ENCODE measurements at regions not wholly inside any gene's neighbourhood (a gene's known extent, or its start where the extent isn't known, plus 50 kb on each side); places are given as distances from the start of the nearest gene placed in this dataset.
"Not testable (repeated sequence)": the region's sequence is repeated elsewhere in the genome, so short reads cannot be mapped to it uniquely, and the experiment has no call there.

DNA sequence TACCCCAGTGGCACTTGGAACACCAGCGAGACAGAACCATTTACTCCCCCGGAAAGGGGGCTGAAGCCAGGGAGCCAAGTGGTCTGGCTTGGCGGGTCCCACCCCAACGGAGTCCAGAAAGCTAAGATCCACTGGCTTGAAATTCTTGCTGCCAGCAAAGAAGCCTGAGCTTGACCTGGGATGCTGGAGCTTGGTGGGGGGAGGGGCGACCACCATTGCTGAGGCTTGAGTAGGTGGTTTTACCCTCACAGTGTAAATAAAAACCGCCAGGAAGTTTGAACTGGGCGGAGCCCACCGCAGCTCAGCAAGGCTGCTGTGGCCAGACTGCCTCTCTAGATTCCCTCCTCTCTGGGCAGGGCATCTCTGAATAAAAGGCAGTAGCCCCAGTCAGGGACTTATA is 62.8 kb downstream of the RPS24 start:
- not testable (repeated sequence) for DNase-seq

DNA sequence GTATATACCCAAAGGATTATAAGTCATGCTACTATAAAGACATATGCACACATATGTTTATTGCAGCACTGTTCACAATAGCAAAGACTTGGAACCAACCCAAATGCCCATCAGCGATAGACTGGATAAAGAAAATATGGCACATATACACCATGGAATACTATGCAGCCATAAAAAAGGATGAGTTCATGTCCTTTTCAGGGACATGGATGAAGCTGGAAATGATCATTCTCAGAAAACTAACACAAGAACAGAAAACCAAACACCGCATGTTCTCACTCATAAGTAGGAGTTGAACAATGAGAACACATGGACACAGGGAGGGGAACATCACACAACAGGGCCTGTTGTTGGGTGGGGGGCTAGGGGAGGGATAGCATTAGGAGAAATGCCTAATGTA is 68.9 kb downstream of the RPS24 start:
- not testable (repeated sequence) for DNase-seq

DNA sequence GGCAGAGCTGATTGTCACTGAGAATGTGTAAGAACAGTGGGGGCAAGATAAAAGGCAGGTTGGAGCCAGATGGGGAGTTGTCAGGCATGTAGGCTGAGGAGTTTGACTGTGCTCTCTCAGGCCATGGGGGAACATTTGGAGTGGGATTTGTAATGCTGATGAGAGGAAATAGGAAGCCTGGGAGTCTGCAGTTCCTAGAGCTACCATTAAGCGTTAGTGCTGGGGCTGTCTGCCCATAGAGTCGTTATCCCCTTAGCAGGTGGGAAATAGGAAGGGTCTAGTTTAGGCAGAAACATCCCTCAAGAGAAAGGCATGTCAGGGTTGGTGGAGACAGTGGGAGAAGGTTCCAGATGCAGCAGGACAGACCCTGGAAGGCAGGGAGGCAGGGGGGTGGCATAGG is 75.5 kb downstream of the RPS24 start:
- no peak for DNase-seq

DNA sequence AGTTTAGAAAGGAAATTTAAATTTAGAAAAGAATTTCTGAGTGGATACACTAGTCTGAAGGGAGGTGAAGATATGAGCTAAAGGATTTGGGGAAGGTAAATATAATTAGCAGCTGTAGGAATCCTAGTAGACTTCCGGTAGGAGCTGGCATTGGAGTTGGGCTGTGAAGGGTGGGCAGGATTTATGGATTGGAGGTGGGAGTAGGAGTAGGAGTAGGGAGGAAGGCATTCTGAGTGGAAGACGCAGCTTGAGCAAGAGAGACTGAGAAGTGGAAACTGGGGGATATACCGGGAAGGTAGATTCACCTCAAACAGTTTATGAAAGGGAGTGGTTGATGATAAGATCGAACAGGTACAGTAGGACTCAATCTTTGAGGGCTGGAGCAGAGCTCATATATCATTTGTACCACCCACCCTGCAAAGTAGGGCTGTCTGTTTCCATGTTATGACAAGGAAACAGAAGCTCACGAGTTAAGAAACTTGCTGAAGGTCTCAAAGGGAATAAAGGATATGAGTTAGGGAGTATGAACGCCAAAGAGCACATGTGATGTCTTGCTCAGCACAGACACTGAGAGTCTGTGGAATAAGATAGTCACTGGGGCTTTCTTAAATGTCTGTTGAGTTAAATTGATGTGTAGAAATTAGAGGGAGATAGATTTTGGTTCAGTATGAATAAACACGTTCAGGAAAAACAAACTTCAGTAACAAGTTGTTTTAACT is 81.6 kb downstream of the RPS24 start:
- DNase-seq = no peak

DNA sequence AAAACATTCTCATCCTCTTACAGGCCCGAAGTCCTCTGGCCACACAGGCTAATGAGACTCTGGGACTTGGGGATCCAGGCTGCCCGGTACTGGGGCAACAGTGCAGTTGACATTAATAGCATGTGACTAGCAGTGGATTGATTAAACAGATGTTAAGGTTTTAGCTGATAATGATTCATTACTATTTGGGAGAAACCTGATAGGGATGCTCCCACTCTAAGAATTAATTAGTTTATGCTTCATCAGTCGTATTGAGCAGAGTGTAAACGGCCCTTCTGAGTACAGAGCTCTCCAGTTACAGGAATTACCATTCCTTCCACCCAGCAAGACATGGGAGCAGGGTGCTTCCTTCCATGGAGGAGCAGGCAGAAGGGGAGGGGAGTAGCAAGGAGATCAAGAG is 82.7 kb downstream of the RPS24 start:
- no peak for DNase-seq

DNA sequence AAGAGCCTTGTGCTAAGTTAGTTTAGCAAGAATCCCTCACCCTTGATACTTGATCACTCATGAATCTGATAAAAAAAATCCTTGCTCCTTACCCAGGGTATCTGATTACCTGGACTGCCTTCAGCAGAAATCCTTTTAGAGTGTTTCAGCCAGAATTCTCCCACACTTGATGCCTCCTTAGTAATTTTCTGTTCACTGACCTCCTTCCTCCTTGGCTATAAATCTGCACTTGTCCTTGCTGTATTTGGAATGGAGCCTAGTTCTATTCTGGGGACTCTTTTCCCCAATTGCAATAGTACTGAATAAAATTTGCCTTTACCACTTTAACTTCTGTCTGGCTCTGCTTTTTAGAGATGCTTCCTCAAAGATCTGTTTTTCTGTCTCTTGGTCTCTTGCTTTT is 84.9 kb downstream of the RPS24 start:
- no peak for DNase-seq

DNA sequence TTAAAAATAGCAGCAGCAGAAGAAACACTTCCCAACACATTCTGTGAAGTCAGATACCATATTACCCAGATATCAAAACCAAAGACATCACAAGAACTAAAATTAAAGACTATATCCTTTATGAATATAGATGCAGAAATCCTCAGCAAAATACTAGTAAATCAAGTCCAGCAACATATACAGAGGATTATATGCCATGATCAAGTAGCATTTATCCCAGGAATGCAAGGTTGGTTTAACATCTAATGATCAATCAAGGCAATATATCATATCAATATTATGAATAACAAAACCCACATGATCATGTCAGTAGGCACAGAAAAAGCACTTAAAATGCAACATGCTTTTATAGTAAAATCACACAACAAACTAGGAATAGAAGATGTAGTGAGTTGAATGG is 88.1 kb downstream of the RPS24 start:
- DNase-seq = no peak

DNA sequence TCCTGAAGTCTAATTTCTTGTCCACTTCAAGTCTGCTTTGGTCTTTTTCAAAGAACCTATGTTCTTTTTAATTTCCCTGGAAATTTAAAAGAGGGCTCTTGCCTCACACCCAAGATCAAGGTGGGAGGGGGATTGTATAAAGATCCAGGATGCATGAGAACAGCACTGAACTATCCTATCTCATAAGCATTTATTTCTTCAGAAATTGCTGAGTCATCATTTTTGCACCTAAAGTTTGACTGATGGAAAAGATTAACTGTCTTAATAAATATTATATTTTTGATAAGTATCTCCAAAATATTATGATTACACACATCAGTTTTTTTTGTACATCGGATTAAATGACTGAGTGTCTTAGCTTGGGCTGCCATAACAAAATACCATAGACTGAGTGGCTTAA is 90.5 kb downstream of the RPS24 start:
- no peak for DNase-seq

DNA sequence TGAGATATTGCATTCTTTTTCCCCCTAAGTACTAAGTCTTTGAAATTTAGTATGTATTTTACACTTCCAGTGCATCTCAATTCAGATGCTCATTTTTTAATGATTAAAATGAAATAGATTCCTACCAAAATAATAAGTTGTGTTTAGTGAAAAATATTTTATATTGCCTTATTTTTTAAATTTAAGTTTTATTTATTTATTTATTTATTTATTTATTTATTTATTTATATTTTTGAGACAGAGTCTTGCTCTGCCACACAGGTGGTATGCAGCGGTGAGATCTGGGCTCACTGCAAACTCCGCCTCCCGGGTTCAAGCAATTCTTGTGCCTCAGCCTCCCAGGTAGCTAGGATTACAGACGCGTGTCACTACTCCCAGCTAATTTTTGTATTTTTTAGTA is 95.5 kb downstream of the RPS24 start:
- DNase-seq = no peak

DNA sequence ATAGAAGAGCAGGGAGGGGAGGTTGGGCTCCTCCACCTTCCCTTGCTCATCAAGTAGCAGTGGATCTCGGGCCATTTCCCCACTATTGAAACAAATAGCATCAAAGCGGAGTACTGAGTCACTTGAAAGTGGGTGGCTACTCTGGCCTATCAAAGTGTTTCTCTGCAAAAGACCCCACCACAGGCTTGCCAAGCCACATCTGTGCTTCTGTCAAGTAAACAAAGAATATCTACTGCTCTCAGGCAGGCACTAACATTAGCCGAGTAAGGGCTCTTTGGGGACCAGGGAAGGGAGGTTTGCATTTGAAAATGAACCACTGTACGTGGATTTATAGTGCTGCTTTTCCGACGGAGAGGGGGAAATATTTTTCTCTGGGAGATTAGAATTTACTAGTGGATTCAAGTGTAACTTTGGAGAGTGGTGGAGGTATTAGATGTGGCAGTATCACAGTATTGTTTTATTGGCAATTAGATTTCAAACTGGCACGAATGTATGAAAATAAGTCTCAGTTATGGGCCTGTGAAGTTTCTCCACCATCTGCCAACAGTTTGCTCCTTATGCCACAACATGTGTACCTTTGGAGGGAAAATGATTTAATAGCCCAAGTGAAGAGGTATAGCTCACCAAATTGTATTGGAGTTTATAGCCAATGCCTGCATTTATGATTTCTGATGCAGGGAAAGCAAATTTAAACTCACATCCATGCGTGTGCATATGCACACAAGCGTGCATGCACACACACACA is 97.5 kb downstream of the RPS24 start:
- no peak for DNase-seq

DNA sequence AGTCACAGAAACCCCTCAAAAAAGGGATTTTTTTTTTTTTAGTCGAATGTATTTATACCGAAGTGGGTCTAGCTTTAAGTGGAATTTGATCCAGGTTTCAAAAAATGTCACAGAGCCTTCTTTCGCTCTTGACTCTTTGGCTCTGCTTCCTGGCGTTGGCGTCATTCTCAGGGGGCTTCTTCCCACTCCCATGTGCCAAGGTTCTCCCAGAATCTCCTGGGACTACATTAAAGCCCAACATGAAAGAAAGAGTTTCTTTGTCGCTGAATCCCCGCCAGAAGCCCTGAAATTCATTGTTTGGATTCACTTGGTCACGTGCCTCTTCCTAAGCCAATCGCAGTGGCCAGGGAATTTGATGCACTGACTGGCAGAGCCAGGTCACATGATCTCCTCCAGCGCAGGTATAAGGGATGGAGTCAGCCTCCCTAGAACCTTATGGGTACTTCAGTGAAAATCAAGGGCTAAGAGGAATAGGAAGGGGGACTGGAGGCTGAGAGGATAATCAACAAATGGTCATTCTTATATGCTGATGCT is 101.2 kb downstream of the RPS24 start:
- no peak for DNase-seq

DNA sequence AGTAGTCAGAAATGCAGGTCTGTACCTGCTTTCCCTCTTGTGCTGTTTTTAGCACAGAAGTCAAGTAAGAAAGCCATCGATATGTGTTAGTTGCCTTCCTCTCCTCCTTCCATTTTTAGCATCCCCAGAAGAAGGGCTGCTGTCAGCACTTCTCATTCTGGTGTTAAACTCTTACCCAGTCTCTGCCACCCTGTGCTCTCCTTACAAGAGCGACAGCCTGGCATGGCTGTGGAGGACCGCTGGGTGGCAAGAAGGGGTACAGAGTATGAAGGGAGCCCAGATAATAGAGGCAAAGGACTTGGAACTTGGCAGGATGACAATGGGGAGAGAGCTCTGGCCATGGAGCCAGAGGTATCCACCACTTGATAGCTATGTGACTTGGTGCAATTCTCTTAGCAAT is 103.5 kb downstream of the RPS24 start:
- no peak for DNase-seq

DNA sequence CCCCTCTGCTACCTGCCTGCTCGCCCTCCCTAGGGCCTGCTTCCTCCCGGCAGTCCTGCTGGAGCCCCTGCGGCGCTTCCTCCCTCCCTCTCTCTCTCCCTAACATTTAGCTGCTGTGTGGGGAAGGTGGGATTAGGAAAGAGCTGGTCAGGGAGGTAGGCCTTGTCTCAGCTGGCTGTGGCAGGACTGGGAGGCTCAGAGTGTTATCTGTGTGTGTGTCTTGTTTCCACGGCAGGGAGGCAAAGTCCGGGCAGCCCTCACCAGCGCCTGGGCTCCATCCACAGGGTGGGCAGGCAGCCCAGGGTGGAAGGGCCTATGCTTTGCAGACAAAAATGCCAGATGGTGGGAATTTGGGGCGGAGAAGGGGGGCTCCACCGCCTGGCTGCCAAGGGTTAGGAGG is 105.7 kb downstream of the RPS24 start:
- DNase-seq = no peak

DNA sequence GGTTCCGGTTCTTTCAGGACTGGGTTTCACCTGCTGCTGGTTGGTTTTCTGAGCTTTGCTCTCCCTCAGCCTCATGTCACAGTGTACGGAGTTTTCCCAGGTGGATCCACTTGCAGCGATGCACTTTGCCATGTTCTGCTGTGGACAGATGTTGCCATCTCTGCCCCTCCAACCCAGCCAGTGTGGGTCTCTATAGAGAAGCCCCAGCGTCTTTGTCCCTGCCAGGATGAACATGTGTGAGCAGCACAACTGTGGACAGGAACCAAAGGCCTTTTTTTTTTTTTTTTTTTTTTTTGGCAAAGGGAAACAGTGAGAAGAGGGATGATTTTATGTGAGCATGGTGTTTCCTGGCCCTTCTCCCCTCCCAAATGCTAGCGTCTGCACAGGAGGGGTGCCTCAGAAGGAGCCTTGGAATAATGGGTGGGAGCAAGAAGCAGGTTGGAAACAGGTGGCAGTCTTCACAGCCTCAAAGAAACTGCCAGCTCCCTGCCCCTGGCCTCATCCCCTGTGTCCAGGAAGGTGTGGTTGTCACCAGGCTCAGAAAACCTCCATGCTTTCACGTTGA is 106.5 kb downstream of the RPS24 start:
- DNase-seq = no peak

DNA sequence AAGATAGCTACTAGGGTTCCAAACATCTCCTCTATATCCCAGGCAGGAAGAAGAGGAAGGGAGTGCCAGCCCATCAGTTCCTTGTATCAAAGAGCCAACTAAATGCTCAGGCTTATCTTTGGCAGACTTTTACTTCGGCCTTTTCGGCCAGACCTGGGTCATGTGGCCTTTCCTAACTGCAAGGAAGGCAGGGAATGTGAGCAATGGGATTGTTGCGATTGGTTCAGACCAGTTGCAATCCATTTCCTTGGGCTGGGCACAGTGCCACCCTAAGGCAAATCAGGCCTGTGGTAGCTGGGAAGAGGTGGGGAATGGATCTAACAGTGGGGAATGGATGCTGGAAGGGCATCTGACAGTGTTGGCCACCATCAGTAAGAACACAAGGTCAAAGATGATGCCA is 109.9 kb downstream of the RPS24 start:
- no peak for DNase-seq

DNA sequence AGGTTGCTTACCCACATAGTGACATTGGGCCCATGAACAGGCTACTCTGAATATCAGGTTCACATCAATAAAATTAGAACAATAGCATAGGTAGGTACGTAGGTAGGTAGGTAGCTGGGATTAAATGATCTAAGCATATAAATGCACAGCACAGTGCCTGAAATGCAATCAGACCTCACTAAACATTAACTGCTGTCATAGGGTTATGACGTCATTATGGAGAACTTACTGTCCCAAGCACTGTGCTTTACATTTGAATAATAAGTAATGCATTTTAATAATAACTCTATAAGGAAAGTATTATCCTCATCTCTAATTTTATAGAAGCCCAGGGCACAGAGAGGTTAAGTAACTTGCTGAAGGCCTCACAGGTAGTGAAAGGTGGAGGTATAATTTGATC is 112.5 kb downstream of the RPS24 start:
- DNase-seq = no peak

DNA sequence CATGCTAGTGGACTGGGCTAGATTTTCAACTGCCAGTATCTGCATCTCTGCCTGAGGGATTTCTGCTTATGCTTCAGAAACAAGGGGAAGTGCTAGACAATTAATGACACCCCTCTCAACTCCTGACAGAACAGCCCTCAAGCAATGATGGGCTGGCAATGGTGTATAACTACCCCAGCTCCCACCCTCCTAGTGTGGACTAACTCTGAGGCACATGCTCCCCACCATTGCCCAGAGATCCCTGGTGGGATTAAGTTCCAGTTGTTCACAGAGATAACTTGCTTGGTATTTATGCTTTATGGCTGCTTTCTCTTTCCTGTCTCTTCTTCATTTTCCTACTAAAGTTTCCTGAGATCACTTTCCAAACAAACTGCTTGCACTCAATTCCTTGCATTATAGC is 113.5 kb downstream of the RPS24 start:
- no peak for DNase-seq

DNA sequence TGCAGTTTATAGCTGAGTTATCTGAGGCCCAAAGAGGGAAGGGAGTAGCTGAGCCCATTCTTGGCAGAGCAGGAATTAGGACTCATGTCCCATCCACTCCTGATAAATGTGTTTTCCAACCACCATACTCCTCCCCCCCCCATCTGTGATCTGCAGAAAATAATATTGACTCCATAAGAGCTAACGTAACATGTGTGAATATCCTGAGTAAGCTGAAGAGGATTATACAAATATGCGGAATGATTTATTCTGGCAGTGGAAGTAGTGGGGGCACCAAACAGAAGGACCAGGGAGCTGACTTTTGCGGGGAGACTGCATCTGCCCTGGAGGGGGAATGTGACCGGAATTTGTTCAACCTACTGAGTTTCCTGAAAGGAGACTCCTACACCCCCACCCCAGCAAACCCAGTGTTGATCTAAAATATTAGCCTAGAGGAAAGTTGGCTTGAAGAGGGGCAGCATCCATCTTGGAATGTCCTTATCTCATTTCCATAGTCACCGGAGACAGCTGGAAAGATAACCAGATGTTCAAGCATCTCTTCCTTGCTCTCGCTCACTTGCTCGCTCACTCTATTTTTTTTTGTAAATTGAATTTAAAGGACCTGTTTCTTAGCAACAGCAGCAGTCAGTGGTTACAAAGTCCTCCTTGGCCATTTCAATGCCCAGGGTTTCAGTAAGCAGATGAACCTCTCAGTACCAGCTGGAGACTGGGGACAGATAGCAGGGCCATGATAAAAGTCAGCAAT is 114.7 kb downstream of the RPS24 start:
- DNase-seq = no peak

DNA sequence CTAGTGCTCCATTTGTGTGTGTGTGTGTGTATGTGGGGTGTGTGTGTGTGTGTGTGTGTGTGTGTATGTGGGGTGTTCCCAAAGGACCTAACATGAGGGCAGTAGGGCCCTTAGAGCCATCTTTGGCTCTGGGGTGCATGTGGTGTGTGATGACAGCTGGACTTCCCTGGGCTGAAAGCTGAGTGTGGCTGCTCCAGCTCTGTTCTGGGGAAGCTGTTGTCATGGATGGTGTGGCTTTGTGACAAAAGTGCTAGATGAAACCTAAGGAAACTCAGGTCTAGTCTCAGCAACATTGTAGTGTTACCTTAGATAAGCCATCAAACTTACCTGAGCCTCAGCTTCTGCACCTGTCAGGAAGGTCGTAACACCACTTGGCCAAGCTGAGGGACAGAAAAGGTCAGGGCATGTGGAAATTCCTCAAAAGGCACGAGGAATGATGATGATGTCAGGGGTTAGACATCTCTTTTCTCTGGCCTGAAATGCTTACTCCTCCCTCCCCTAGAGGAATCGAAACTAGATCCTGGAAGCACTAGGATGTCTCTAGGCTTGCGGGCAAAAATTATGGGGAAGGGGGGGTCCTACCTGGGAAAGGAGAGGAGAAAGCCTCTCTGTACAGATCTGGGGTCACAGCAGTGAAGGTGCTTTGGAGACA is 115.4 kb downstream of the RPS24 start:
- DNase-seq = no peak

DNA sequence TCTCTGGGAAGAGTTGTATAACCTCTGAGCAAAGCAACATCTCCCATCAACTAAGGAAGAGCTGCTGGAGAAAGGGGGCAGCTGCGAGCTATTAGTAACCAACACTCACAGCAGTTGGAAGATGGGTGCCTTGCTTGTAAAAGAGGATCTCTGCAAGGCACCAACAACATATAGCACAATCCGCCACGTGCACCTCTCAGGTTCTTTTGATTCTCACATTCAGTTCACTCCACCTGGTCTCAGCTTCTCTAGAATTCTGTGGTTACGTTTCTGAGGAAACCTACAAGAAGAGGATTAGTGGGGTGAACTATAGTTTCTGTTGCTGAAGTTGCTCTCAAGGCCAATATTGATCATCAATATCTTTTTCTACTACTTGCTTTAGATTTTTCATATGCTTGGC is 117.1 kb downstream of the RPS24 start:
- DNase-seq = no peak

DNA sequence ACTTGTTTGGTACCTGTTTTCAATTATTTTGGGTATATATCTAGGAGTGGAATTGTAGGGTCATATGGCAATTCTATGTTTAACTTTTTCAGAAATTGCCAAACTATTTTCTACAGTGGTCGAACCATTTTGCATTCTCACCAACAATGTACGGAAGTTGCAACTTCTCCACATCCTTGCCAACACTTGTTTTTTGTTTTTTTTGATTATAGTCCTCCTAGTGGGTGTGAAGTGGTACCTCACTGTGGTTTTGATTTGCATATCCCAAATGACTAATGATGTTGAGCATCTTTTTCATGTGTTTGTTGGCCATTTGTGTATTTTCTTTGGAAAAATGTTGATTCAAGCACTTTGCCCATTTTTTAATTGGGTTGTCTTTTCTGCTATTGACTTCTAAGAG is 122.1 kb downstream of the RPS24 start:
- no peak for DNase-seq

DNA sequence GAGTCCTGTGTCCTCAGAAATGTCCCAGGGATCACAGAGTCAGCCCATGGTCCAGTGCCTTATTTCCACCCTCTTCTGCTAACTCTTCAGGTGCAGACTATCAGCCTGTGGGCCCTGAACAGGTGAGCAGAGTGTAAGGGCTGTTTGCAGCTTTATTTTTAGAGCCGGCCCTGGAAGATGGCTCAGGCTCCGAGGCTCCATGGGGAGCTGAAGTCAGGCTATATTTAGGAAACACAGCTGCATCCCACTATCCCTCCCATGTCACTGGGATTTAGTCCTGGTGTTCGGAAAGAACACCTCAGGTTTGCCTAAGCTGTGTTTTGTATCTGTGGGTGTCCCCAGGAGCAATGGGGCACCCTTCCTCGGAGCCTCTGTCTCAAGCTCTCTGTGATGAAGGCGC is 126.9 kb downstream of the RPS24 start:
- no peak for DNase-seq

DNA sequence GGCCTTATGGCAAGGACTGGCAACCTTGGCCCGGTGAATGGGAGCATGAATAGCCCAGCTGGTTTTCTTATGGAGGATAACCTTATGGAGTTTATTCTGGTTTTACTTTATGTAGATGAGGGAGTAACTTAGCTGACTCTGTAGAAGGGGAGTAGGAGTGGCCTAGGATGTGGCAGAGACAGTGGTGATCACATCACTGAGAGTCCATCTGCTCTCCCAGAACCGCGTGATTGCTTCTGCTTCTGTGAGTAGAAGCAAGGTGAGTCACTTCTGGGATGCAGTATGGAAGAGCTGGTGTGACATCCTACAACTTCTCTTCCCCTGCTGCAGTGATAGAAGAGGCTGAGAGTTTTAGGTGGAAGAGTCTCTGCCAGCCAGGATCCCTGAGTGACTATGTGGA is 129.2 kb downstream of the RPS24 start:
- no peak for DNase-seq

Data from activated T-cell treated with anti-CD3 and anti-CD28 coated beads for 4 hours (primary cell).